ENCODE measurements at regions not wholly inside any gene's neighbourhood (a gene's known extent, or its start where the extent isn't known, plus 50 kb on each side); places are given as distances from the start of the nearest gene placed in this dataset.

- TF ChIP-seq FOXP2 (optimal IDR thresholded peaks at IDR 0.05; ENCODE audit: borderline replicate concordance, extremely low read depth, extremely low read length, insufficient read depth) (no peak), REST (IDR thresholded peaks at IDR 0.05; ENCODE audit: insufficient read depth in 1 of 2, low read depth in 2 of 2, low read length in 2 of 2) (no peak)
These were observed 52.8 kb upstream of the DCC start for GRCh38 chr18:52287151-52287550.

All from PFSK-1 (cell line).